Germinal center (tissue), 1 donor: ENCODE measurements at regions not wholly inside any gene's neighbourhood (a gene's known extent, or its start where the extent isn't known, plus 50 kb on each side); places are given as distances from the start of the nearest gene placed in this dataset.

ENCODE experiments used
- DNase-seq: peaks from one replicate; pipeline ENCODE4 v3.0.0; 2012; ENCODE audit warnings: mixed read lengths, low spot score

DNA sequence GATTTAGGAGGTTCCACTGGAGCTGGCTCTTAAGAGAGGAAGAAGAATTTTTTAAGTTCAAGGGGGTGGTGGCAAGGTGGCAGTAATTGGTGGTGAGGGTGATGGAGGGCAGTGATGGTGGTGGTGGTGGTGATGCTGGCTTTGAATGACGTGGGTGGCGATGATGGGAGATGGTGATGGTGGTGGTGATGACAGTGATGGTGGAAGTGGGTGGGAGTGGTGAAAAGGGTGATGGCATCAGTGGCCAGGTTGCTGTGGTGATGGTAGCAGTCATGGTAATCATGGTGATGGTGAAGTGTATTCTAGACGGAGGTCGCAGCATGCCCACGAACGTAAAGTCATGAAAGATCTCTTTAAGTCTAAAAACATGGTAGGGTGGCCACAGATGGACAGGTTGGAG is 197.3 kb downstream of the PTEN start:
- no peak for DNase-seq

GRCh38 chr10:88062385-88062784 is 199.0 kb downstream of the PTEN start:
- no peak for DNase-seq

DNA sequence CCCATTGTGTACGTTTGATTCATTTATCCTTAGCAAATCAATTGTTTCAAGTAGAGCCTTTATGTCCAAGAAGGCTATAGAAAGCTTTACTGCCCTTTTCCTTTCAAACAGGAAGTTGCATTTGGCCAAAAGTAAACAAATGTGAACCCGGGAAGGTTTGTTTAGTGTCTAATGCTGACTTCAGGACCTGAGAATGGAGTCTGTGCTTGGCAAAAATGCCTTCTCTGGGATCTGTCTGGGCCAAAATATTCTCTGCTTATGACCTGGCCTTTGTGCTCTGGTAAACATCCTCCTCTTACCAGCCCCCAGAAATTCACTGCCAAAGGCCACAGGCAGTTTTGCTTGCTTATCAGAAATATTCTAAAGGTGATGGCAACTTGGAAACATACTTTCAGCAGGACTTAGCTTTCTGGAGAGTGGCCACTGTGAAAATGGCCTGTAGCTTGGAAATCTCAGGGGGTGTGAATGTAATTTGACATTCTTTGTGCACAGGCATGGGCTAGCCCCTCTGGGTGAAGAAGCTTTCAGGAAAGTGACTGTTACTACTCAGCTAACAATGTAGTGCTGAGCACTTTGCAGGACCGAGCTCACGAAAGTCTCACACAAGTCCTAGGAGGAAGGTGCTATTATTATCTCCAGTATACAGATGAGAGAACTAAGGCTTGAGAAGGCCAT is 199.5 kb downstream of the PTEN start:
- no peak for DNase-seq

GRCh38 chr10:88063861-88064557 is 200.6 kb downstream of the PTEN start:
- no peak for DNase-seq

DNA sequence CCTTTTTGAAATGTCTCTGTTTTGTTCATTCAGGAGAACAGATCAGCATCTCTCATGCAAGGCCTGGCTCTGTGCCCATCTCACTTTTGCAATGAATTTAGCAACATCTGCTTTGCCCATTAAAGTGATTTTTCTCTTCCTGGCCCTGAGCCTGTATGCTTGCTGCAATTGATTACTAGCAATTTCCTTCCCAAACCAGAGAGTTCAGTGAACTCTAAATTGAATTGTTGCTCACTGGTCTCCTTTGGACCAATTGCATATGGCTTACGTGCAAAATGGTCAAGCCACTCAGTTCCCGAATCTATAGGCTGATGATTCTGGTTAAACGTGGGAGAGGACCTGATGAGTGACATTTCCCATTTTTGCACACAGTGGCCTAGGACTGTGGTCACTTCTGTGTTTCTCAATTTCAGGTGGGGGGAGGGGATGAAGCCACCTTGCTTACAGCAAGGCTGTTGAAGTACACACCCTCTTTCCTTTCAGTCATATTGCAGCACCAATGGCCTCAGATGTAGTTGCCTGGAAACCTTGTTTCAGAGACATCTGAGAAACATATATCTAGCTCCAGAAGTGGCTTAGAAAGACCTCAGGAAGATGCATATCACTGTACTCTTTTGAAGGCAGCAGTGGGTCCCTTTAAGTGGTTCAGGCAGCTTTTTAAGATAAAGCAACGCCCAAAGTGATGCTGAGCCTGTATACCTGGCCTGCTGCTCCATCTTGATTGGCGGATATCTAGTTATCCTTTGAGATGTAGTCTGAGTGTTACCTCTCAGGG is 201.4 kb downstream of the PTEN start:
- no peak for DNase-seq

GRCh38 chr10:88065383-88066049 is 202.1 kb downstream of the PTEN start:
- DNase-seq = no peak

- DNase-seq = no peak
Observed at GRCh38 chr10:88066319-88066718, 202.9 kb downstream of the PTEN start.

- peak; percentile 54 for DNase-seq
Observed at GRCh38 chr10:88066876-88067275, 203.5 kb downstream of the PTEN start.

DNA sequence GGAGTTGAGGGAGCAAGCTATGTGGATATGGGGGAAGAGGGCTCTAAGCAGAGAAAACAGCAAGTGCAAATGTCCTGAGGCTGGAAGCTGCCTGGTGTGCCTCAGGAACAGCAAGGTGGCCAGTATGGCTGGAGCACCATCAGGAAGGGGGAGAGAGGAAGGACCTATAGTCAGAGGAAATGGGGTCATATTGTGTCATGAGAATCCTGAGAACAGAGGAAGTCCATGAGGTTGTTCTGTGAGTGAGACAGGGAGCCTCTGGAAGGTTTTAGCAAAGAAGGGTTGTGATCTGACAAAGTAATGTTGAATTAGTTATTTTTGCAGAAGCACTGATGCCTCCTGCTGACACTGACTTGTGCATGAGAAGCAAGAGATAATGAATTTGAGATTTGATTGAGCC is 204.3 kb downstream of the PTEN start:
- DNase-seq = no peak

DNA sequence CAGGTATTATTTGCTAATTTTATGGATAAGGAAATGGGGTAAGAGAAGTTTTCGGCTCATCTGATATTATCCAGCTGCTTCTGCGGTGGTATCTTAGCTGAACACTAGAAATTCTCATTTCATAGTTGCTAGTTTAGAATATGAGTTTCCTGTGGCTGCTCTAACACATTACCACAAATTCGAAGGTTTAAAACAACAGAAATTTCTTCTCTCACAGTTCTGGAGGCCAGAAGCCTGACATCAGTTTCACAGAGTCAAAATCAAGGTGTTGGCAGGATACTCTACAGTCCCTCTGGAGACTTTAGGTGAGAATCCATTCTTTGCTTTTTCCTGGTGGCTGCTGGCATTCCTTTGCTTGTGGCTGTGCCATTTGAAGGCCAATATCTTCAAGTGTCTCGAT is 205.9 kb downstream of the PTEN start:
- no peak for DNase-seq

DNA sequence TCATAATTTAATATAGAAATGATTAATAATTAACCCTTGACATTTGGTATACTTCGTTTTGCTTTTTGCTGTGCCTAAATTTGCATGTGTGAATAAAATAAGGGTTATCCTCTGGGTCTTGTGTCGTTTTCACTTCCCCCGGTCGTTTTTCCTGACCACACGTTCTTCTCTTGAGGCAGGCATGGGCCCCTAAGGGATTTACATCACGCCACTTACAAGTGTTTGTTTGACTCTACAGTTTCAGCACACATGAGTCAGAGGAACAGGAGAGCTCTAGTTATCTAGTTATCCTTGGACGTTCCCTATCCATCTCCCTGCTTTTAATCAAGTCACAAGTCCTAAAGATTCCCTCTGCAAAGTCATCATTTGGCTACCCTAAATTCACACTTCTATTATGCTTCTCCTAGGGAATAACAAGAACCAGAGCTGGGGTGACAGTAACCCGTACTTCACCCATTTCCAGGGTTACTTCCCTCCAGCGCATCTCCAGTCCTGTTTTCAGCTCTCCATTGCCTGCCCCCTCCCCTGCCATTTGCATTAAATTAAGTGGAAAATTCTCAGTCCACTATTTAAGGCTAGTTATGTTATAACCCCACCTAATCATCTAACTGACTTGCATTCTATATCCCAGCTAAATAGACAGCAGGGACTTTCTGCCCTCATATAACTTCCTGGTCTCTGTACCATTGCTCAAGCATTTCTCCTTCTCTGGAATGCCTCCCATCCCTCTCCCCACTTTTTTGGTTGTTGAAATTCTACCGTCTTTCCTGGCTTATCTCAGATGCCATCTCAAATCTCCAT is 206.9 kb downstream of the PTEN start:
- DNase-seq = peak; percentile 34

DNA sequence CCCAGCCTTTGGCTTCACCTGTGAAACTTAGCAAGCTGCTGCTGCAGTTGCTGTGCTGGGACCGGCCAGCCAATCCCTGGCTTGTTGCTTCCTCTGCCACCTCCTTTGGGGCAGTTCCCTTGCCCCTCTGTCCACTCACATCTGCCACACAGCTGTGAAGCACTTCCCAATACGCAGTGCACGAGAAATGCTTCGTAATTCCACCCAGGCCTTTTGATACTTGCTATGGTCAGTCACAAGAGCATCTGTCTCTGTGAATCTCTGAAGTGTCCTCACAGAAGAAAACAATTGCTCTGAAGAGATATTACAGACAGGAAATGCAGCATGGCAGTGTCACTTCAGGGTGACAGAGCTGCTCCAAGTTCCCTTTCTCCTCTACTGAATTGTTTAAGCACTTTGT is 208.5 kb downstream of the PTEN start:
- no peak for DNase-seq

DNA sequence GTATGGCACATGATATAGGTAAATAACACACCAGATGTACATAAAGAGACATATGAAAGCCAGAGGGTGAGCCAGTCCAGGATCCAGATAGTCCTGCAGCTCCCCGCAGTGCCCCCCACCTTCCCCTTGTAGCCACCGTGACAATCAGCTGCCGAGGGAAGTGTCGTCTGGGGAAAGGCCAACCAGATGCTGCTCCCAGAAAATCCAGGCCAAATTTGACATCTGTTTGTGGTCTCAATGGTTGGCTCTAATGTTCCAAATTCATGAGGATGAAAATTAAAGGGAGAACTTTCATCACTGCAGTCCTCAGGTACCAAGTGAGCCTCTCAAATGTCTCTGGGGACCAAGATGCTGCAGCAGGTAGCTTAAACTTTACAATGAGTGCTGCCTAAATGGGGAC is 210.3 kb downstream of the PTEN start:
- DNase-seq = no peak

GRCh38 chr10:88074971-88075370 is 211.5 kb downstream of the PTEN start:
- DNase-seq = no peak

- DNase-seq = no peak
Observed at GRCh38 chr10:88076027-88076880, 212.8 kb downstream of the PTEN start.

DNA sequence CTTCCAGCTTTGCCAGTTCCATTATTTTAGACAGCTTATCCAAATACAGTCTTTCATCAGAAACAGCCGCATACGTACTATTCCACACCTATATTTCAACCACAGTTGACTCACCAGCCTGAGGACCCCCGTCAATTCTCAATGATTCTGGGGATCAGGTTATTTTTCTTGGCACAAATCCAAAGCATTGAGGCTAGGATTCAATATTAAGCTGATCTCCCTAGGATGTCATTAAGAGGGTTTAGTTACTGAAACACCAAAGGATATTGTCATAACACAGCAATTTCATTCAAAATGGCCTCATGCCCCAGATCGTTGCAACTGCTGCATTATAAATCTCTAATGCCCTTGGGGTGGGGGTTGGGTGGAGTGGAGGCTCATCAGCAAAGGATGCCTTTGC is 214.6 kb downstream of the PTEN start:
- DNase-seq = no peak

DNA sequence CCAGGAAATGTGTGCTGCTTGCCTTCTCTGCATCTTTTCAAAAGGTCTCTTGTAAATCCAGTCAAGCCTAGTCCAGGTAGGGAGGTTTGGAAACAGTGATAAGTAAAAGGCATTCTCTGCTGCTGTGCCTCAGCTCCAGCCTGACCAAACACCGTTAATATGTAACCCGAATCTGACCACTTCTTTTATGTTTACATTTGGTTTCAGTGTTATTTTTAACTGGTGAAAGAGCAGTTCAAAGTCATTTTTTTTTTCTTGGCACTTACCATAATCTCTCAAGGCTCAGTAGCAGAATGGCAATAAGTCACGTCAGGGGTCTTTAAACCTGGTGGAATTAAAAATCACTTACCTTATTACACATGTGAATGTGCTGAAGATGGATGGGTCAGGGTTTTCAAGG is 216.8 kb downstream of the PTEN start:
- no peak for DNase-seq

DNA sequence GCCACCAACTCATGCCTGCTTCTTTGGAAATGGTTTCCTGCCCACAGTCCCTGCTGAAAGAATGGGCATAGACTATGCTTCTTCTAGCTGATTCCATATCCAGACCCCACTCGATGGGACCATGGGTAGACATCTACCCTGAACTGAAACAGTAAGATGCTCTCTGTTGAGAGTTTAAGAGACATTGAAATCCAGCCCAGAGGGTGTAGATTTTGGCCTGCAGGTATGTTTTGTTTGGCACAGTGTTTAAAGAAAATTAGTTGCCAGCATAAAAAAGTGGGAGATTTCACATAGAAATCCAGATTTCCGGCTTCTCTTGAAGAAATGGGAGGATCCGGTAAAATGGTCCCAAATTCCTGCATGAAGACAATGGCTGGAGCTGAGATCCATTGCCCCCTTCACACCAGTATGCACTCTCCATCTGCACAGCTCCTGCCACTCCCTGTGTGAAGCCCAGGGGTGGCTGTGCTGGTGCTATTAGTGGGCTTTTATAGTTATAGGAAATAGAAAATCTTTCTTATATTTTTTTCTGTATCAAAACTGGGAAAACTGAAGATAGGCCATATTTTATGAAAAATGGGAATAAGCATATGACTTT is 218.1 kb downstream of the PTEN start:
- no peak for DNase-seq

GRCh38 chr10:88082391-88082790 is 219.0 kb downstream of the PTEN start:
- no peak for DNase-seq

DNA sequence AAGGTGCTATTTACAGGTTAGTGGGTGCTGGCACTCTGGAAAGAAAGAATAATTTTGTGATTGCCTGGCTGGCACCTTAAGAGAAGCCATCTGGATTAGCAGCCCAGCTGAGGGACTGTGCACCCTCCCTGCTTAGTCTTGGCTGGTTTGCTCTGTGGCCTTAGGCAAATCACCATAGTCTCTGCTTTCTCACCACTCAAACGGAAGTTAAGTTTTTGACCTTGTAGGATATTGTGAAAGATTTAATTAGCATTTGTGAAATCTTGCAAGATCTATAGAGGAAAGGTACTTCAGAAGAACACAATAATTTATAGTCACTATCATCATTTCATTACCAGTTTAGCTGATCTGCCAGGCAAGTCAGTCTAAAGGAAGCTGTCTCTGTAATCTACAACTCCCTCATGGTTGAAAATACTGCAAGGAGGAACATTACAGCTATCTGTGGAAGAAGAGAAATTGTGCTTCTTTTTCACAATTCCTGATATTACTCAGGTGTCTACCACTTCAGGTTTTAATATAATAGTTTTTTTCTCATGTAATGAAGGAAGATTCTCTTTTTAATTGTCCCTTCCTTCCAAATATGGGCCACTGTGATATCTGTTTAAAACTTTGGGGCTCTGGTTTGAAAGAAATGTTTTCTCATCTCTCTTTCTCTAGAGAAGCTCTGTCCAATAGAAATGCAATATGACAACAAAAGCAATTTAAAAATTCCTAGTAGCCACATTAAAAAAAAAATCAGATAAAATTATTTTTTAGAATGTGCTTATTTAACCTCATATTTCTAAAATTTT is 219.6 kb downstream of the PTEN start:
- DNase-seq = peak; percentile 54
